OCI-LY7 (cell line): ENCODE measurements at regions not wholly inside any gene's neighbourhood (a gene's known extent, or its start where the extent isn't known, plus 50 kb on each side); places are given as distances from the start of the nearest gene placed in this dataset.

Experiments
- EZH2phosphoT487 ChIP-seq: fragments of 200-600 bp; sonication (generic); IDR thresholded peaks from 2 replicates; pipeline ENCODE4 v1.6.1; 2018; ENCODE audit warnings: low read depth, borderline replicate concordance, mild to moderate bottlenecking, mixed run types, antibody characterized with exemption, low read length, moderate library complexity, mixed read lengths
- TF ChIP-seq, protein P1 (sequence below): fragments of 200-600 bp; sonication (generic); conservative IDR thresholded peaks from 2 replicates; pipeline ENCODE4 v1.5.1; 2014; ENCODE audit warnings: mild to moderate bottlenecking, antibody characterized with exemption, low read length, moderate library complexity, mixed read lengths

DNA sequence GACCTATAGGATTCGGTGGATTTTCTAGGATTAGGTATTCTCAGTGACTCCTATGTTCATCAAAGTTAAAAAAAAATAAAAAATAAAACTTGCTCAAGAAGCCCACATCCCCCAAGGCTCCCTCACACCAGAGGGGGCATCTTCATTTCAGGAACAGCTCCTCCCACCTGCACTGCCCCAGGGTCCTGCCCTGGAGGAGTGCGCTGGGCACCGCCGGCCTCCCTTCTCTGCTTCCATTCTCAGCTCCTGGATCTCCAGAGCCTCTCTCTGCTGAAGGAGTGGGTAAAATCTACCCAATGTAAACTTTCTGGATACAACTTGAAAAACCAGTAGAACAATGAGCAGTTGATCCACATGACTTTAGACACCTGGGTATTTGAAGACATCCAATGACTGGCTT, 359.8 kb upstream of the IRX4 start:
- TF ChIP-seq, protein P1, sequence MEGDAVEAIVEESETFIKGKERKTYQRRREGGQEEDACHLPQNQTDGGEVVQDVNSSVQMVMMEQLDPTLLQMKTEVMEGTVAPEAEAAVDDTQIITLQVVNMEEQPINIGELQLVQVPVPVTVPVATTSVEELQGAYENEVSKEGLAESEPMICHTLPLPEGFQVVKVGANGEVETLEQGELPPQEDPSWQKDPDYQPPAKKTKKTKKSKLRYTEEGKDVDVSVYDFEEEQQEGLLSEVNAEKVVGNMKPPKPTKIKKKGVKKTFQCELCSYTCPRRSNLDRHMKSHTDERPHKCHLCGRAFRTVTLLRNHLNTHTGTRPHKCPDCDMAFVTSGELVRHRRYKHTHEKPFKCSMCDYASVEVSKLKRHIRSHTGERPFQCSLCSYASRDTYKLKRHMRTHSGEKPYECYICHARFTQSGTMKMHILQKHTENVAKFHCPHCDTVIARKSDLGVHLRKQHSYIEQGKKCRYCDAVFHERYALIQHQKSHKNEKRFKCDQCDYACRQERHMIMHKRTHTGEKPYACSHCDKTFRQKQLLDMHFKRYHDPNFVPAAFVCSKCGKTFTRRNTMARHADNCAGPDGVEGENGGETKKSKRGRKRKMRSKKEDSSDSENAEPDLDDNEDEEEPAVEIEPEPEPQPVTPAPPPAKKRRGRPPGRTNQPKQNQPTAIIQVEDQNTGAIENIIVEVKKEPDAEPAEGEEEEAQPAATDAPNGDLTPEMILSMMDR = no peak
- TF ChIP-seq EZH2phosphoT487 = no peak
